ENCODE measurements at regions not wholly inside any gene's neighbourhood (a gene's known extent, or its start where the extent isn't known, plus 50 kb on each side); places are given as distances from the start of the nearest gene placed in this dataset.
"Not testable (repeated sequence)": the region's sequence is repeated elsewhere in the genome, so short reads cannot be mapped to it uniquely, and the experiment has no call there.

- DNase-seq (ENCODE audit: low read depth, low spot score), result no peak
- in situ Hi-C loops (cut with HindIII; ENCODE audit: low pct_unique_long_range_greater_than_20kb, low sequenced_read_pairs), result no loop called here
Measured at GRCh38 chr3:165640031-165640430, 197.2 kb downstream of the BCHE start.

GRCh38 chr3:165638034-165638433 lies 199.2 kb downstream of the BCHE start:
- in situ Hi-C loops (cut with HindIII; ENCODE audit: low pct_unique_long_range_greater_than_20kb, low sequenced_read_pairs), result no loop called here
- no peak for DNase-seq (ENCODE audit: low read depth, low spot score)

- no peak for DNase-seq (ENCODE audit: low read depth, low spot score)
- in situ Hi-C loops (cut with HindIII; ENCODE audit: low pct_unique_long_range_greater_than_20kb, low sequenced_read_pairs), result no loop called here
Measured at GRCh38 chr3:165636684-165637015, 200.6 kb downstream of the BCHE start.

- no peak for DNase-seq (ENCODE audit: low read depth, low spot score)
- in situ Hi-C loops (cut with HindIII; ENCODE audit: low pct_unique_long_range_greater_than_20kb, low sequenced_read_pairs), result no loop called here
Measured at GRCh38 chr3:165635791-165636683, 201.2 kb downstream of the BCHE start.

- in situ Hi-C loops (cut with HindIII; ENCODE audit: low pct_unique_long_range_greater_than_20kb, low sequenced_read_pairs), result no loop called here
- DNase-seq (ENCODE audit: low read depth, low spot score), result peak; percentile 51
Measured at GRCh38 chr3:165624761-165625160, 212.5 kb downstream of the BCHE start.

GRCh38 chr3:165622356-165622755 lies 214.9 kb downstream of the BCHE start:
- in situ Hi-C loops (cut with HindIII; ENCODE audit: low pct_unique_long_range_greater_than_20kb, low sequenced_read_pairs), result no loop called here

GRCh38 chr3:165619069-165619468 lies 218.2 kb downstream of the BCHE start:
- DNase-seq (ENCODE audit: low read depth, low spot score), result no peak
- in situ Hi-C loops (cut with HindIII; ENCODE audit: low pct_unique_long_range_greater_than_20kb, low sequenced_read_pairs), result no loop called here

More at GRCh38 chr3:165622356-165622755, 214.9 kb downstream of the BCHE start:
- peak; percentile 13 for DNase-seq (ENCODE audit: low read depth, low spot score)

GRCh38 chr3:165617134-165617533 lies 220.1 kb downstream of the BCHE start:
- DNase-seq (ENCODE audit: low read depth, low spot score), result no peak
- in situ Hi-C loops (cut with HindIII; ENCODE audit: low pct_unique_long_range_greater_than_20kb, low sequenced_read_pairs), result no loop called here

- in situ Hi-C loops (cut with HindIII; ENCODE audit: low pct_unique_long_range_greater_than_20kb, low sequenced_read_pairs), result no loop called here
- DNase-seq (ENCODE audit: low read depth, low spot score), result no peak
Measured at GRCh38 chr3:165614337-165614736, 222.9 kb downstream of the BCHE start.

- in situ Hi-C loops (cut with HindIII; ENCODE audit: low pct_unique_long_range_greater_than_20kb, low sequenced_read_pairs), result no loop called here
Measured at GRCh38 chr3:165613014-165613413, 224.2 kb downstream of the BCHE start.

GRCh38 chr3:165607221-165607620 lies 230.0 kb downstream of the BCHE start:
- in situ Hi-C loops (cut with HindIII; ENCODE audit: low pct_unique_long_range_greater_than_20kb, low sequenced_read_pairs), result no loop called here
- DNase-seq (ENCODE audit: low read depth, low spot score), result no peak

More at GRCh38 chr3:165613014-165613413, 224.2 kb downstream of the BCHE start:
- DNase-seq (ENCODE audit: low read depth, low spot score), result no peak

GRCh38 chr3:165603196-165603595 lies 234.0 kb downstream of the BCHE start:
- DNase-seq (ENCODE audit: low read depth, low spot score), result no peak
- in situ Hi-C loops (cut with HindIII; ENCODE audit: low pct_unique_long_range_greater_than_20kb, low sequenced_read_pairs), result no loop called here

- DNase-seq (ENCODE audit: low read depth, low spot score); in situ Hi-C loops (cut with HindIII; ENCODE audit: low pct_unique_long_range_greater_than_20kb, low sequenced_read_pairs): not testable (repeated sequence)
Measured at GRCh38 chr3:165572566-165572965, 264.7 kb downstream of the BCHE start.

- in situ Hi-C loops (cut with HindIII; ENCODE audit: low pct_unique_long_range_greater_than_20kb, low sequenced_read_pairs), result no loop called here
- no peak for DNase-seq (ENCODE audit: low read depth, low spot score)
Measured at GRCh38 chr3:165568907-165569462, 268.2 kb downstream of the BCHE start.

GRCh38 chr3:165555785-165556184 lies 281.4 kb downstream of the BCHE start:
- no peak for DNase-seq (ENCODE audit: low read depth, low spot score)
- in situ Hi-C loops (cut with HindIII; ENCODE audit: low pct_unique_long_range_greater_than_20kb, low sequenced_read_pairs), result no loop called here

- in situ Hi-C loops (cut with HindIII; ENCODE audit: low pct_unique_long_range_greater_than_20kb, low sequenced_read_pairs), result no loop called here
- no peak for DNase-seq (ENCODE audit: low read depth, low spot score)
Measured at GRCh38 chr3:165553371-165553770, 283.9 kb downstream of the BCHE start.

GRCh38 chr3:165549665-165550064 lies 287.6 kb downstream of the BCHE start:
- in situ Hi-C loops (cut with HindIII; ENCODE audit: low pct_unique_long_range_greater_than_20kb, low sequenced_read_pairs), result no loop called here

GRCh38 chr3:165549037-165549436 lies 288.2 kb downstream of the BCHE start:
- DNase-seq (ENCODE audit: low read depth, low spot score), result no peak
- in situ Hi-C loops (cut with HindIII; ENCODE audit: low pct_unique_long_range_greater_than_20kb, low sequenced_read_pairs), result no loop called here

More at GRCh38 chr3:165549665-165550064, 287.6 kb downstream of the BCHE start:
- DNase-seq (ENCODE audit: low read depth, low spot score), result no peak

GRCh38 chr3:165545059-165545458 lies 292.2 kb downstream of the BCHE start:
- in situ Hi-C loops (cut with HindIII; ENCODE audit: low pct_unique_long_range_greater_than_20kb, low sequenced_read_pairs), result no loop called here

More at GRCh38 chr3:165545059-165545458, 292.2 kb downstream of the BCHE start:
- DNase-seq (ENCODE audit: low read depth, low spot score), result no peak

Data from SK-MEL-5 (cell line).